Panc1 (cell line): ENCODE measurements at regions not wholly inside any gene's neighbourhood (a gene's known extent, or its start where the extent isn't known, plus 50 kb on each side); places are given as distances from the start of the nearest gene placed in this dataset.

Experiments used
- POLR2AphosphoS5 ChIP-seq: IDR thresholded peaks from 2 replicates; pipeline ENCODE4 v1.6.1; 2012; ENCODE audit warnings: mild to moderate bottlenecking, low read depth, low read length, moderate library complexity
- SIN3A ChIP-seq: IDR thresholded peaks from 2 replicates; pipeline ENCODE4 v1.6.1; 2012; ENCODE audit warnings: low read depth, mild to moderate bottlenecking, low read length, moderate library complexity, borderline replicate concordance; ENCODE audit not compliant: insufficient read depth
- TCF7L2 ChIP-seq: IDR thresholded peaks from 2 replicates; pipeline ENCODE4 v1.6.1; 2011; ENCODE audit warnings: mild to moderate bottlenecking, low read depth, low read length, inconsistent platforms
- TF ChIP-seq, protein P1 (sequence below), 2 experiments: IDR thresholded peaks; 2 replicates each; pipeline ENCODE4 v1.6.1; 2011 to 2012; ENCODE audit warnings: low read depth in 2 of 2, control low read depth in 1 of 2, low read length in 1 of 2, mild to moderate bottlenecking in 1 of 2, moderate library complexity in 1 of 2; ENCODE audit not compliant: insufficient read depth in 1 of 2
- TF ChIP-seq, protein P2 (sequence below): fragments of 450-650 bp; IDR thresholded peaks from 2 replicates; pipeline ENCODE4 v1.5.1; 2017; ENCODE audit warnings: mild to moderate bottlenecking

DNA sequence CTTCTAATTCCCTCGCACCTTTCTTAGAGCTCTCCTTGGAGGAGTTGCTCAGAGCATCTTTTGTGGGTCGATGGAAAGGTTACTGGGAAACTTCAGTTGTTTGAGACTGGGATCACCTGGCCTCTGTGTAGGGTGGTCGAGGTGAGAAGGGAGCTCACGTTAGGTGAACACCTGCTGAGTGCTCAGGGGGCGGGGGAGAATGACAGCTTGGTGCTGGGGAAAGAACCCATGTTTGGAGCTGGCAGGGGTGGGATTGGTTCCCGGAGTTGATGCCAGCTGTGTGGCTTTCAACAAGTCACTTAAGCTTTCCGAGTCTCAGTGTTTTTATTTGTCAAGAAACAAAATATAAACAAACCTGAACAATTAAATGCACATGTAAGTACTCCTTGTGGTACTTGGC, 122.3 kb downstream of the GLI2 start:
- TF ChIP-seq, protein P1, sequence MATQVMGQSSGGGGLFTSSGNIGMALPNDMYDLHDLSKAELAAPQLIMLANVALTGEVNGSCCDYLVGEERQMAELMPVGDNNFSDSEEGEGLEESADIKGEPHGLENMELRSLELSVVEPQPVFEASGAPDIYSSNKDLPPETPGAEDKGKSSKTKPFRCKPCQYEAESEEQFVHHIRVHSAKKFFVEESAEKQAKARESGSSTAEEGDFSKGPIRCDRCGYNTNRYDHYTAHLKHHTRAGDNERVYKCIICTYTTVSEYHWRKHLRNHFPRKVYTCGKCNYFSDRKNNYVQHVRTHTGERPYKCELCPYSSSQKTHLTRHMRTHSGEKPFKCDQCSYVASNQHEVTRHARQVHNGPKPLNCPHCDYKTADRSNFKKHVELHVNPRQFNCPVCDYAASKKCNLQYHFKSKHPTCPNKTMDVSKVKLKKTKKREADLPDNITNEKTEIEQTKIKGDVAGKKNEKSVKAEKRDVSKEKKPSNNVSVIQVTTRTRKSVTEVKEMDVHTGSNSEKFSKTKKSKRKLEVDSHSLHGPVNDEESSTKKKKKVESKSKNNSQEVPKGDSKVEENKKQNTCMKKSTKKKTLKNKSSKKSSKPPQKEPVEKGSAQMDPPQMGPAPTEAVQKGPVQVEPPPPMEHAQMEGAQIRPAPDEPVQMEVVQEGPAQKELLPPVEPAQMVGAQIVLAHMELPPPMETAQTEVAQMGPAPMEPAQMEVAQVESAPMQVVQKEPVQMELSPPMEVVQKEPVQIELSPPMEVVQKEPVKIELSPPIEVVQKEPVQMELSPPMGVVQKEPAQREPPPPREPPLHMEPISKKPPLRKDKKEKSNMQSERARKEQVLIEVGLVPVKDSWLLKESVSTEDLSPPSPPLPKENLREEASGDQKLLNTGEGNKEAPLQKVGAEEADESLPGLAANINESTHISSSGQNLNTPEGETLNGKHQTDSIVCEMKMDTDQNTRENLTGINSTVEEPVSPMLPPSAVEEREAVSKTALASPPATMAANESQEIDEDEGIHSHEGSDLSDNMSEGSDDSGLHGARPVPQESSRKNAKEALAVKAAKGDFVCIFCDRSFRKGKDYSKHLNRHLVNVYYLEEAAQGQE (IDR thresholded peaks at IDR 0.05; ENCODE audit: insufficient read depth in 1 of 2, low read depth in 2 of 2, low read length in 1 of 2) = no peak
- TF ChIP-seq, protein P2, sequence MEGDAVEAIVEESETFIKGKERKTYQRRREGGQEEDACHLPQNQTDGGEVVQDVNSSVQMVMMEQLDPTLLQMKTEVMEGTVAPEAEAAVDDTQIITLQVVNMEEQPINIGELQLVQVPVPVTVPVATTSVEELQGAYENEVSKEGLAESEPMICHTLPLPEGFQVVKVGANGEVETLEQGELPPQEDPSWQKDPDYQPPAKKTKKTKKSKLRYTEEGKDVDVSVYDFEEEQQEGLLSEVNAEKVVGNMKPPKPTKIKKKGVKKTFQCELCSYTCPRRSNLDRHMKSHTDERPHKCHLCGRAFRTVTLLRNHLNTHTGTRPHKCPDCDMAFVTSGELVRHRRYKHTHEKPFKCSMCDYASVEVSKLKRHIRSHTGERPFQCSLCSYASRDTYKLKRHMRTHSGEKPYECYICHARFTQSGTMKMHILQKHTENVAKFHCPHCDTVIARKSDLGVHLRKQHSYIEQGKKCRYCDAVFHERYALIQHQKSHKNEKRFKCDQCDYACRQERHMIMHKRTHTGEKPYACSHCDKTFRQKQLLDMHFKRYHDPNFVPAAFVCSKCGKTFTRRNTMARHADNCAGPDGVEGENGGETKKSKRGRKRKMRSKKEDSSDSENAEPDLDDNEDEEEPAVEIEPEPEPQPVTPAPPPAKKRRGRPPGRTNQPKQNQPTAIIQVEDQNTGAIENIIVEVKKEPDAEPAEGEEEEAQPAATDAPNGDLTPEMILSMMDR = no peak
- TF ChIP-seq POLR2AphosphoS5 (no peak), SIN3A (no peak), TCF7L2 (no peak)
